Bronchial epithelial cell (primary cell): ENCODE measurements at regions not wholly inside any gene's neighbourhood (a gene's known extent, or its start where the extent isn't known, plus 50 kb on each side); places are given as distances from the start of the nearest gene placed in this dataset.

ENCODE experiments used
- DNase-seq: peaks from one replicate; pipeline ENCODE4 v3.0.0-alpha.2; 2010; ENCODE audit warnings: low read depth
- FAIRE-seq: peaks from 2 replicates; lab custom pipeline; 2011; peaks lifted over from hg19 to GRCh38; lab: Jason Lieb, UNC
- H3K27me3 ChIP-seq: 2 replicates; pipeline ENCODE4 v1.5.1; 2011; ENCODE audit warnings: low read length; ENCODE audit not compliant: control insufficient read depth, insufficient read depth
- H3K36me3 ChIP-seq: 2 replicates; pipeline ENCODE4 v1.5.1; 2011; ENCODE audit warnings: low read length; ENCODE audit not compliant: control insufficient read depth, insufficient read depth
- H3K4me3 ChIP-seq: 2 replicates; pipeline ENCODE4 v1.5.1; 2011; ENCODE audit warnings: mild to moderate bottlenecking, low read depth, low read length, control low read depth
- TF ChIP-seq, protein P1 (sequence below): IDR thresholded peaks from 2 replicates; pipeline ENCODE4 v1.5.1; 2011; ENCODE audit warnings: mild to moderate bottlenecking, moderate library complexity, low read length, control low read depth, inconsistent platforms; ENCODE audit not compliant: insufficient read depth, severe bottlenecking

DNA sequence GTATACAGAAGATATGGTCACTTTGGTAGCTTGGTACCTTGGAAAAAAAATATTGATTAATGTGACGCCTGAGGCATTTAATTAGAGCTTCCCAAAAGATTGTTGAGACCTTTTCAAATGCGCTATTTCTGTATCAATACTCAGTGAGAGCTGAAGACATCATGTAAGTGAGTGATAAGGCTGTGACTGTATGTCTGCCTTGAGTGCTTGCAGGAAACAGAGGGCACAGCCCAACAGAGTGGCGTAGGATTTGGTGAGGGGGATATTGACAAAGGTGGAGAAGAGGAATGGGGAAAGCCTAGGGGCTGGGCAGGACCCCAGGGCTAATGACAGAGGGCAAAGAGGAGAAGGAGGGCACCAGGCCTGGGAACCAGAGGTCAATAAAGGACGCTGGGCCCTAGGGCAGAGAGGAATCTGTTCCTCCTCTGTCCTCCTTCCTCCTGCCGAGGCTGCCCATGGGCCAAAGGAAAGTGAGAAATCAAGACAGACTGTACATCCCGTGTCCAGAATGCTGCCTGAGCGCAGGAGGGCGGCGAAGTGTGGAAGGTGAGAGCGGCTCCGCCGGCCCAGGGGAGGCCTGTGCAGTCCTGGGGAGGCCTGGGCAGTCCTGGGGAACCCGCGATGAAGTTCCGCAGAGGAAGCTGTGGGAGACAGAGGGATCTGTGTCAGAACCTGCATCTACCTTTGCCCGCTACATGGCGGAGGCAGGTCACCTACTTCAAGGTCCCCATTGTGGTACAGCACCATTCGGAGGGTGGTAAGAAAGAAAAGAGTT, 228.6 kb upstream of the PIEZO2 start:
- Histone ChIP-seq H3K4me3 (no peak overlapping the region), H3K36me3 (no peaks in the 10 kb centered on the region), H3K27me3 (no peaks in the 10 kb centered on the region)
- TF ChIP-seq, protein P1, sequence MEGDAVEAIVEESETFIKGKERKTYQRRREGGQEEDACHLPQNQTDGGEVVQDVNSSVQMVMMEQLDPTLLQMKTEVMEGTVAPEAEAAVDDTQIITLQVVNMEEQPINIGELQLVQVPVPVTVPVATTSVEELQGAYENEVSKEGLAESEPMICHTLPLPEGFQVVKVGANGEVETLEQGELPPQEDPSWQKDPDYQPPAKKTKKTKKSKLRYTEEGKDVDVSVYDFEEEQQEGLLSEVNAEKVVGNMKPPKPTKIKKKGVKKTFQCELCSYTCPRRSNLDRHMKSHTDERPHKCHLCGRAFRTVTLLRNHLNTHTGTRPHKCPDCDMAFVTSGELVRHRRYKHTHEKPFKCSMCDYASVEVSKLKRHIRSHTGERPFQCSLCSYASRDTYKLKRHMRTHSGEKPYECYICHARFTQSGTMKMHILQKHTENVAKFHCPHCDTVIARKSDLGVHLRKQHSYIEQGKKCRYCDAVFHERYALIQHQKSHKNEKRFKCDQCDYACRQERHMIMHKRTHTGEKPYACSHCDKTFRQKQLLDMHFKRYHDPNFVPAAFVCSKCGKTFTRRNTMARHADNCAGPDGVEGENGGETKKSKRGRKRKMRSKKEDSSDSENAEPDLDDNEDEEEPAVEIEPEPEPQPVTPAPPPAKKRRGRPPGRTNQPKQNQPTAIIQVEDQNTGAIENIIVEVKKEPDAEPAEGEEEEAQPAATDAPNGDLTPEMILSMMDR = no peak
- FAIRE-seq = no peak
- no peak for DNase-seq

DNA sequence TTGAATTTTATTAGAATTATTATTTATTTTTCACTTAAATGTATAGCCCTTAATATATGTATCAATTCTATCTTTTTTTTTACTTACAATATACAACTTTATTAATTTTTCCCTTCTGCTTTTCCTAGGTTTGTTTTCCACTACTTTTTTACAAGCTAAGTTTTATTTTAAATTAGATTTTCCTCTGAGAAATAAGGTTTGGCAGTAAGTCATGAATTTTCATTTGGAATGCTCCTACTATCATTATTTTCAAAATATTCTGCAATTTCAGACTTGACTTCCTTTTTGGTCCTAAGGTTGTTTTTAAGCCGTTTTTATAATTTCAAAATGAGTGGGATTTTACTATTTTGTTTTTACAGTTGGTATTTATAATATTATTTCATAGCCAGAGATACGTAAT, 222.8 kb upstream of the PIEZO2 start:
- DNase-seq (no peak), FAIRE-seq (no peak)
- no peaks in the 10 kb centered on the region for H3K27me3 ChIP-seq
- no peaks in the 10 kb centered on the region for H3K36me3 ChIP-seq
- TF ChIP-seq, protein P1 = no peak
- H3K4me3 ChIP-seq = no peak overlapping the region

DNA sequence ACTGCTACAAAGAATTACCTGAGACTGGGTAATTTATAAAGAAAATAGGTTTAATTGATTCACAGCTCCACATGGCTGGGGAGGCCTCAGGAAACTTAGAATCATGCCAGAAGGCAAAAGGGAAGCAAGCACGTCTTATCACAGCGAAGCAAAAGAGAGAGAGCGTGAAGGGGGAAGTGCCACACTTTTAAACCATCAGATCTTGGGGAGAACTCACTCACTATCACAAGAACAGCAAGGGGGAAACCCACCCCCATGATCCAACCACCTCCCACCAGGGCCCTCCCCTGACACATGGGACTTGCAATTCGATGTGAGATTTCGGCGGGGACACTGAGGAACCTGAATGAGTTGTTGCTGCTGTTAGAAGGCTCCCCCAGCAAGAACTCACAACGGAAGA, 220.2 kb upstream of the PIEZO2 start:
- FAIRE-seq = no peak
- TF ChIP-seq, protein P1 = no peak
- Histone ChIP-seq H3K4me3 (no peak overlapping the region), H3K27me3 (no peaks in the 10 kb centered on the region), H3K36me3 (no peaks in the 10 kb centered on the region)
- no peak for DNase-seq

DNA sequence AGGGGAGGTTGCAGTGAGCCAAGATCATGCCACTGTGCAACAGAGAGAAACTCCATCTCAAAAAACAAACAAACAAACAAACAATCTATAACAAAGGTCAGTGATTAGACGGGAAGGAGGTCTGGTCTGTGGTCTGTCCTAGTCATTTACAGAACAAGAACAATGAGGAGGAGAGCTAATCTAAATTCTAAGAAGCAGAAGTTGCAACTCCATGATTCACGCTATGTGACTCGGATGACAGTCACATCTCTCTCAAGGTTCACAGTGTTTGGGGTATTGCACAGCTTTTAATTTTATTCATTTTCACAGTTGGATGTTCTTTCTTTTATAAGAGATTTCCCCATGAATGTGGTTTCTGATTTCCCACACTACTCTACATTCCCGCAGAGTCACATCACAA, 218.7 kb upstream of the PIEZO2 start:
- no peaks in the 10 kb centered on the region for H3K36me3 ChIP-seq
- H3K4me3 ChIP-seq = no peak overlapping the region
- FAIRE-seq (no peak), DNase-seq (no peak)
- TF ChIP-seq, protein P1 = no peak
- no peaks in the 10 kb centered on the region for H3K27me3 ChIP-seq

DNA sequence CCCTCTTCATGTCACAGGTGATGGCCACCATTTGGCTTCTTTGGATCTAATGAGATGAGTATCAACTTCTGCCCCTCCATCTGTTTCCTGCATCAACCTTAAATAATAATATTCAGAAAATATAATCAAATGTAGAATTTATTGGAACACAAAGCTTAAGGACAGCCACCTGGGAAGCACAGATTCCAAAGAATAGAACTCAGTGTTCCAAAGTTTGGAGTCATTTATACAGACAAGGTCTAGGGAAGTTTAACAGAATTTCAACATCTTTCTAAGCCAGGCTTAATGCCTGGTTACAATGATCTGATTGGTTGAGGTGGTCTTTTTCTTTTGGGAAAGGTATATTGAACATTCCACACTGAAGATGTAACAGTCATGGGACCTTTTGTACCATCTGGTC, 218.0 kb upstream of the PIEZO2 start:
- H3K36me3 ChIP-seq = no peaks in the 10 kb centered on the region
- DNase-seq (no peak), FAIRE-seq (no peak)
- H3K27me3 ChIP-seq = no peaks in the 10 kb centered on the region
- no peak overlapping the region for H3K4me3 ChIP-seq
- TF ChIP-seq, protein P1 = no peak

DNA sequence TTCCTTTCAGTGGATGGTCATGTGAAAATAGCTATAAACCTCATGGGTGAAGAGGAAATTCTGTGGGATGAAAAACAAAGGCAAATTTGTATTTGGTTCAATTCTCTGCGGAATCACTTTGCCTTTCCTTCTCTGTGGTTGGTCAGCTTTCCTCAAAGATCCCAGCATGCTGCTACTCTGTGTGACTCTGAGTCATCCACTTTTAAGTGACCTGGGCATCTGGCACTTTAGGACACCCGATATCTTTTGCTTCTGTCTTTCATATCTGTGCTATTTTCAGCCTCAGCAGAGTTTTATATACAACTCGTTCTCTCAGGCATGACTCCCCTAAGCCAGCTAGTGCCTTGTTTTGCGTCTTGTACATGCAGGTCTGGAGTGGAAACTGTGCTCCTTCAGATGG, 217.0 kb upstream of the PIEZO2 start:
- Histone ChIP-seq H3K36me3 (no peaks in the 10 kb centered on the region), H3K27me3 (no peaks in the 10 kb centered on the region), H3K4me3 (no peak overlapping the region)
- DNase-seq = no peak
- TF ChIP-seq, protein P1 = no peak
- FAIRE-seq = no peak
